GM12878 (cell line): ENCODE measurements at regions not wholly inside any gene's neighbourhood (a gene's known extent, or its start where the extent isn't known, plus 50 kb on each side); places are given as distances from the start of the nearest gene placed in this dataset.
A peak's percentile ranks its signal among the peaks of the same experiment; 100 is the strongest.

Source experiments
- ATAC-seq: fragments of 200-7000 bp; cut with Tn5 transposase; 3 replicates; pipeline ENCODE4 v1.9.1; 2020; ENCODE audit warnings: mild to moderate bottlenecking, moderate library complexity
- BruUV-seq: library from RNA; stranded (reverse); fragments of 400-500 nt; replicated peaks from 2 replicates; lab custom pipeline; 2021; lab: Mats Ljungman, UMichigan
- CTCF ChIA-PET: fragments of 300-600 bp; sonication (Branson Sonifier 250); formaldehyde crosslinking; extraction: SDS; loops from one replicate; lab custom pipeline; 2021; ENCODE audit warnings: inconsistent platforms; lab: Yijun Ruan, JAX
- POLR2A ChIA-PET: fragments of 350-600 bp; formaldehyde crosslinking; extraction: SDS; loops from one replicate; lab custom pipeline; 2021; ENCODE audit warnings: inconsistent platforms; lab: Charles Lee
- RAD21 ChIA-PET: fragments of 300-600 bp; sonication (Branson Sonifier 250); formaldehyde crosslinking; loops from one replicate; lab custom pipeline; 2023; ENCODE audit warnings: antibody characterized with exemption; ENCODE audit not compliant: unreplicated experiment; lab: Charles Lee
- SMC1A ChIA-PET: fragments of 300-600 bp; sonication (Branson Sonifier 250); formaldehyde crosslinking; loops from one replicate; lab custom pipeline; 2023; ENCODE audit not compliant: unreplicated experiment, uncharacterized antibody; lab: Charles Lee
- DNase-seq: peaks from one replicate; pipeline ENCODE4 v3.0.0-alpha.2; 2011; ENCODE audit warnings: low read depth, low spot score
- FAIRE-seq: peaks from 3 replicates; lab custom pipeline; 2011; peaks lifted over from hg19 to GRCh38; lab: Jason Lieb, UNC
- H2AFZ ChIP-seq: 2 replicates; pipeline ENCODE4 v1.6.0; 2011; ENCODE audit warnings: low read depth, low read length, control low read depth; ENCODE audit not compliant: control insufficient read depth
- H3K27ac ChIP-seq: 2 replicates; pipeline ENCODE4 v1.5.1; 2011; ENCODE audit warnings: control low read depth; ENCODE audit not compliant: control insufficient read depth, insufficient read depth
- H3K27me3 ChIP-seq, 2 experiments: replicated peaks in 1 of 2; 2 replicates each; pipeline versions ENCODE4 v1.6.0 to v1.6.1; 2011; ENCODE audit warnings: low read length in 1 of 2; ENCODE audit not compliant: control insufficient read depth in 2 of 2, insufficient read depth in 2 of 2
- H3K36me3 ChIP-seq, 2 experiments: 2 replicates each; pipeline ENCODE4 v1.5.1; 2011; ENCODE audit warnings: low read length in 1 of 2; ENCODE audit not compliant: control insufficient read depth in 2 of 2, insufficient read depth in 2 of 2
- H3K4me1 ChIP-seq: 2 replicates; pipeline ENCODE4 v1.6.1; 2011; ENCODE audit warnings: mild to moderate bottlenecking, low read length, moderate library complexity, mixed read lengths; ENCODE audit not compliant: control insufficient read depth, insufficient read depth
- H3K4me2 ChIP-seq: 2 replicates; pipeline ENCODE4 v1.6.0; 2011; ENCODE audit warnings: control low read depth; ENCODE audit not compliant: control insufficient read depth, insufficient read depth
- H3K4me3 ChIP-seq: fragments of 200-600 bp; sonication (generic); 2 replicates; pipeline ENCODE4 v1.5.1; 2016
- H3K79me2 ChIP-seq: 2 replicates; pipeline ENCODE4 v1.6.0; 2011; ENCODE audit warnings: low read length; ENCODE audit not compliant: control insufficient read depth, insufficient read depth
- H3K9ac ChIP-seq: 2 replicates; pipeline ENCODE4 v1.8.0; 2011; ENCODE audit warnings: low read length, control low read depth, mixed read lengths; ENCODE audit not compliant: control insufficient read depth, insufficient read depth
- H3K9me3 ChIP-seq: replicated peaks from 3 replicates; pipeline ENCODE4 v1.5.1; 2011; ENCODE audit warnings: mild to moderate bottlenecking, low read length; ENCODE audit not compliant: control insufficient read depth, insufficient read depth
- H4K20me1 ChIP-seq: 2 replicates; pipeline ENCODE4 v1.6.0; 2011; ENCODE audit not compliant: control insufficient read depth, insufficient read depth
- FOXM1 ChIP-seq: IDR thresholded peaks from 2 replicates; pipeline ENCODE4 v1.6.1; 2012; ENCODE audit warnings: low read depth, mild to moderate bottlenecking, inconsistent platforms, low read length, moderate library complexity
- GATAD2B ChIP-seq: fragments of 450-650 bp; conservative IDR thresholded peaks from 2 replicates; pipeline ENCODE4 v1.6.1; 2017; ENCODE audit warnings: low read depth, mild to moderate bottlenecking, moderate library complexity
- MTA3 ChIP-seq: IDR thresholded peaks from 2 replicates; pipeline ENCODE4 v1.6.1; 2012; ENCODE audit warnings: low read length, inconsistent platforms, borderline replicate concordance
- NFIC ChIP-seq: IDR thresholded peaks from 2 replicates; pipeline ENCODE4 v1.6.1; 2012; ENCODE audit warnings: low read depth, mild to moderate bottlenecking, inconsistent platforms, low read length, moderate library complexity
- PML ChIP-seq: IDR thresholded peaks from 2 replicates; pipeline ENCODE4 v1.6.1; 2012; ENCODE audit warnings: low read length, inconsistent platforms
- RUNX3 ChIP-seq: IDR thresholded peaks from 2 replicates; pipeline ENCODE4 v1.6.1; 2012; ENCODE audit warnings: low read length, inconsistent platforms
- SREBF1 ChIP-seq: IDR thresholded peaks from 2 replicates; pipeline ENCODE4 v1.6.1; 2012; ENCODE audit warnings: mild to moderate bottlenecking, low read length
- ZNF384 ChIP-seq: IDR thresholded peaks from 2 replicates; pipeline ENCODE4 v1.6.1; 2012; ENCODE audit warnings: low read depth, mild to moderate bottlenecking, low read length, improper control_type of control experiment, borderline replicate concordance
- WGBS: methylation state at CpG from one replicate; pipeline ENCODE4 v1.1.6; 2016; ENCODE audit warnings: low lambda C conversion rate; ENCODE audit not compliant: insufficient replicate concordance, insufficient coverage; ENCODE audit errors: missing lambda C conversion rate; 5-methylcytosine and 5-hydroxymethylcytosine counted together
- in situ Hi-C: fragments of 300-500 bp; cut with MboI; formaldehyde crosslinking; loops from 9 replicates; pipeline ENCODE4 v1.14.3; 2018; ENCODE audit warnings: mixed read lengths
- intact Hi-C: fragments of 100-400 bp; cut with micrococcal nuclease; formaldehyde crosslinking; loops from one replicate; pipeline ENCODE4 v1.14.2; 2022; ENCODE audit not compliant: unreplicated experiment

DNA sequence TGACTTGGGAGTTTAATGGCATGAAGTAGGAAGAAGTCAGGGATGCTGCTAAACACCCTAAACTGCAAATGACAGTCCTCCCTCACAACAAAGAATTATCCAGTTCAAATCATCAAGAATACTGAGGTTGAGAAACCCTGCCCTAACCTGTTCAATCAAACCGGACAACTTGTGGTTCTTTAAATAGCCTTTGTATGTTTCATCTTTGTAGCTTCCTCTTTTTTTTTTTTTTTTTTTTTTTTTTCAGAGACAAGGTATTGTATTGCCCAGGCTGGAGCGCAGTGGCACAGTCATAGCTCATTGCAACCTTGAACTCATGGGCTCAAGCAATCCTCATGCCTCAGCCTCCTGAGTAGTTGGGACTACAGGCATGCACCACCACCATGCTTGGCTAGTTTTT lies 52.5 kb upstream of the TTC29 start:
- H3K9me3 ChIP-seq = no peaks in the 10 kb centered on the region; the same call in 1 of the 3 replicates
- peak; percentile 81 for ATAC-seq
- no peak overlapping the region for H3K9ac ChIP-seq
- no peak overlapping the region for H3K4me2 ChIP-seq
- no peak overlapping the region for H3K4me3 ChIP-seq
- 0% methylated on average over 2 of the region's 2 CpGs for WGBS
- no TSS peak for BruUV-seq
- in situ Hi-C loops (no loop called here), intact Hi-C loops (no loop called here)
- no peaks in the 10 kb centered on the region for H3K79me2 ChIP-seq
- ChIA-PET RAD21 (no interaction called here), SMC1A (interaction anchor here (0.6 kb wide), 1 partner anchor 903 kb away, joined by 4 read pairs; no protein-coding TSS in a partner anchor)
- no peaks in the 10 kb centered on the region for H3K27me3 ChIP-seq
- H4K20me1 ChIP-seq = no peaks in the 10 kb centered on the region
- H3K4me1 ChIP-seq = 0 out of 2 replicates have a peak, but pooled peaks cover 2% of the 10 kb centered on the region
- TF ChIP-seq ZNF384 (peak; percentile 78), RUNX3 (peak; percentile 9; the same call in 1 of the 2 replicates), SREBF1 (no peak), PML (no peak), MTA3 (no peak), FOXM1 (no peak), GATAD2B (no peak), NFIC (no peak)
- TF ChIP-seq, all 136 proteins: peak for 2
- ChIA-PET CTCF (interaction anchor here (0.6 to 1.5 kb wide), 3 partner anchors 21 to 655 kb away, joined by 3 to 6 read pairs (median 3); no protein-coding TSS in a partner anchor), POLR2A (no interaction called here)
- DNase-seq = no peak
- FAIRE-seq = no peak
- no peak overlapping the region for H2AFZ ChIP-seq
- H3K27ac ChIP-seq = no peak overlapping the region
- no peaks in the 10 kb centered on the region for H3K36me3 ChIP-seq
